Activated CD8-positive, alpha-beta T cell treated with anti-CD3 and anti-CD28 coated beads for 36 hours (primary cell): ENCODE measurements at regions not wholly inside any gene's neighbourhood (a gene's known extent, or its start where the extent isn't known, plus 50 kb on each side); places are given as distances from the start of the nearest gene placed in this dataset.

Experiments used
- ATAC-seq: fragments of 200-7000 bp; cut with Tn5 transposase; one replicate; pipeline ENCODE4 v1.10.0; 2021; ENCODE audit warnings: mild to moderate bottlenecking, moderate library complexity
- CTCF ChIA-PET: fragments of 350-600 bp; sonication (Branson Sonifier 250); formaldehyde crosslinking; loops from one replicate; lab custom pipeline; 2021; ENCODE audit warnings: antibody characterized with exemption; lab: Charles Lee
- POLR2A ChIA-PET: fragments of 350-600 bp; sonication (Branson Sonifier 250); formaldehyde crosslinking; loops from one replicate; lab custom pipeline; 2021; ENCODE audit warnings: antibody characterized with exemption; lab: Charles Lee
- DNase-seq: peaks from one replicate; pipeline ENCODE4 v3.0.0-alpha.2; 2020
- H3K27ac Mint-ChIP-seq: one replicate; pipeline ENCODE4 v1.8.0; 2021; ENCODE audit warnings: mild to moderate bottlenecking, mixed read lengths
- H3K27me3 Mint-ChIP-seq: one replicate; pipeline ENCODE4 v1.8.0; 2021; ENCODE audit warnings: mixed read lengths
- H3K36me3 Mint-ChIP-seq: one replicate; pipeline ENCODE4 v1.8.0; 2021; ENCODE audit warnings: low read depth, mixed read lengths
- H3K4me1 Mint-ChIP-seq: one replicate; pipeline ENCODE4 v1.8.0; 2021; ENCODE audit warnings: low read depth, mixed read lengths
- H3K4me3 Mint-ChIP-seq: one replicate; pipeline ENCODE4 v1.8.0; 2021; ENCODE audit warnings: mild to moderate bottlenecking, moderate library complexity, mixed read lengths
- H3K9me3 Mint-ChIP-seq: one replicate; pipeline ENCODE4 v1.8.0; 2021; ENCODE audit warnings: mixed read lengths
- intact Hi-C: fragments of 100-400 bp; cut with micrococcal nuclease; formaldehyde crosslinking; loops from one replicate; pipeline ENCODE4 v1.10.0; 2022
- TF ChIP-seq, protein P1 (sequence below): fragments of 200-600 bp; IDR thresholded peaks from one replicate; pipeline ENCODE4 v1.8.0; 2022; ENCODE audit warnings: antibody characterized with exemption, mild to moderate bottlenecking

- ChIA-PET POLR2A (no interaction called here), CTCF (no interaction called here)
- TF ChIP-seq, protein P1, sequence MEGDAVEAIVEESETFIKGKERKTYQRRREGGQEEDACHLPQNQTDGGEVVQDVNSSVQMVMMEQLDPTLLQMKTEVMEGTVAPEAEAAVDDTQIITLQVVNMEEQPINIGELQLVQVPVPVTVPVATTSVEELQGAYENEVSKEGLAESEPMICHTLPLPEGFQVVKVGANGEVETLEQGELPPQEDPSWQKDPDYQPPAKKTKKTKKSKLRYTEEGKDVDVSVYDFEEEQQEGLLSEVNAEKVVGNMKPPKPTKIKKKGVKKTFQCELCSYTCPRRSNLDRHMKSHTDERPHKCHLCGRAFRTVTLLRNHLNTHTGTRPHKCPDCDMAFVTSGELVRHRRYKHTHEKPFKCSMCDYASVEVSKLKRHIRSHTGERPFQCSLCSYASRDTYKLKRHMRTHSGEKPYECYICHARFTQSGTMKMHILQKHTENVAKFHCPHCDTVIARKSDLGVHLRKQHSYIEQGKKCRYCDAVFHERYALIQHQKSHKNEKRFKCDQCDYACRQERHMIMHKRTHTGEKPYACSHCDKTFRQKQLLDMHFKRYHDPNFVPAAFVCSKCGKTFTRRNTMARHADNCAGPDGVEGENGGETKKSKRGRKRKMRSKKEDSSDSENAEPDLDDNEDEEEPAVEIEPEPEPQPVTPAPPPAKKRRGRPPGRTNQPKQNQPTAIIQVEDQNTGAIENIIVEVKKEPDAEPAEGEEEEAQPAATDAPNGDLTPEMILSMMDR: no peak
- Mint-ChIP-seq H3K9me3 (no peaks in the 10 kb centered on the region), H3K36me3 (no peaks in the 10 kb centered on the region), H3K27ac (no peak overlapping the region), H3K4me1 (no peaks in the 10 kb centered on the region), H3K4me3 (no peak overlapping the region), H3K27me3 (peaks cover 5% of the 10 kb centered on the region)
- intact Hi-C loops: no loop called here
- no peak for DNase-seq
- ATAC-seq: no peak
These were observed 282.1 kb downstream of the ARHGAP12 start for GRCh38 chr10:31646519-31646918.

GRCh38 chr10:31645786-31646185 is 282.8 kb downstream of the ARHGAP12 start:
- TF ChIP-seq, protein P1: no peak
- H3K36me3 Mint-ChIP-seq: no peaks in the 10 kb centered on the region
- POLR2A ChIA-PET: interaction anchor here (1.2 kb wide), 1 partner anchor 16 kb away, joined by 3 read pairs; no protein-coding TSS in a partner anchor

DNA sequence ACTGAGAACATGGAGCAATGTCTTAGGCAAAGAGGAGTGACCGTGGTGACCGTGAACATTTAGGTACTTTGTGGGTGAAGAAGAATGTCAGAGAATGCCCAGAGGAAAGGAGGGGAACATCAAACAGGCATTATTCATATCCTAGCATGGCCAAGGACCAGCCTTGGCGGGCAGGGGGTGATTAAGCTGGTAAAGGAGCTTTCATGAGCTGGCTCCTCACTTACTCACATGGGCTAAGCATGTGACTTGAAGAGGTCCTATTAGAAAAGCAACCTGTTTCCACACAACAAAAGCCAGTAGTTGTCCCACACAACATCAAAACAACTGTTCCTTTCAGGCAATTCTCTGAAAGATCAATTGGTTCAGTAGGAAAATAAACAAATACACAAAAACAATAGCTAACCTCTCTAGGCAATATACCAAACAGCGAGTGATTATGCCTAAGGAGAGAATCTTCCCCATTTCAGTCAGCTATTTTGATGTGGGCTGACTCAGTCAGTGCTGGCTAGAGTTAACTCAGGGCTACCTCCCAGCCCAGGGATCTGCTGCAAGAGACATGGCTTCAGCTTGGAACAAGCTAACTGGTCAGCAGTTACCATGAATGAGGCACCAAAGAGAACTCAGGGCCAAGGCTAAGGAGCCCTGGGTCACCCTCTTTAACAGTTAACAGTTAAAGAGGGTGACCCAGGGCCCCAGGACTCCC is 283.5 kb downstream of the ARHGAP12 start:
- Mint-ChIP-seq H3K9me3 (no peaks in the 10 kb centered on the region), H3K4me1 (no peaks in the 10 kb centered on the region), H3K27me3 (peaks cover 2% of the 10 kb centered on the region), H3K4me3 (no peak overlapping the region), H3K27ac (no peak overlapping the region), H3K36me3 (no peaks in the 10 kb centered on the region)
- DNase-seq (no peak), ATAC-seq (no peak)
- TF ChIP-seq, protein P1: no peak
- POLR2A ChIA-PET: interaction anchor here (1.2 kb wide), 1 partner anchor 16 kb away, joined by 3 read pairs; no protein-coding TSS in a partner anchor
- CTCF ChIA-PET: no interaction called here
- intact Hi-C loops: no loop called here

More at GRCh38 chr10:31645786-31646185, 282.8 kb downstream of the ARHGAP12 start:
- CTCF ChIA-PET: no interaction called here
- Mint-ChIP-seq H3K27me3 (peaks cover 2% of the 10 kb centered on the region), H3K4me3 (no peak overlapping the region), H3K9me3 (no peaks in the 10 kb centered on the region), H3K4me1 (no peaks in the 10 kb centered on the region), H3K27ac (no peak overlapping the region)
- ATAC-seq: no peak
- DNase-seq: no peak
- intact Hi-C loops: no loop called here

DNA sequence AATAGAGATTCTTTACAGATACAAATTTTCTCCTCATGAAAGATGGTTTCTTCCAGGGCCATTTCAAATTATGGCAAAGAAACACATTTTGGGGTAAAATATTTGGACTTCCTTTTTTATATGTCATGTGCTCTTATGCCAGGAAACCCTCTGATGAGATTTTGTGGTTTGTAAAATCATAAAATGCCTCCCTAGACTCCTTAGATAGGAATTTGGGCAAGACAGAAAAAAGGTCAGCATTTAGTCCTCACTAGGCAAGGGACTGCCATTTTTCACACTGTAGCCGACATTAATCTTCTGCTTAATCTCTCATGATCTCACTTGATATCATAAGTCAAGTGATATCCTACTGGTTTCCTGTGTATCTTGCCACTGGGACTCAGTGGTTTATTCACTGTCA is 286.4 kb downstream of the ARHGAP12 start:
- POLR2A ChIA-PET: no interaction called here
- Mint-ChIP-seq H3K36me3 (peaks cover 2% of the 10 kb centered on the region), H3K9me3 (peaks cover 5% of the 10 kb centered on the region), H3K27ac (no peak overlapping the region), H3K4me1 (no peaks in the 10 kb centered on the region), H3K4me3 (no peak overlapping the region), H3K27me3 (peaks cover 2% of the 10 kb centered on the region)
- intact Hi-C loops: no loop called here
- TF ChIP-seq, protein P1: no peak
- ATAC-seq (no peak), DNase-seq (no peak)
- CTCF ChIA-PET: no interaction called here

- no peaks in the 10 kb centered on the region for H3K27me3 Mint-ChIP-seq
- DNase-seq (no peak), ATAC-seq (no peak)
- no peak overlapping the region for H3K4me3 Mint-ChIP-seq
- H3K36me3 Mint-ChIP-seq: peaks cover 2% of the 10 kb centered on the region
- H3K9me3 Mint-ChIP-seq: peaks cover 10% of the 10 kb centered on the region
- intact Hi-C loops: no loop called here
- CTCF ChIA-PET: no interaction called here
- H3K27ac Mint-ChIP-seq: no peak overlapping the region
- H3K4me1 Mint-ChIP-seq: peaks cover 2% of the 10 kb centered on the region
- TF ChIP-seq, protein P1: no peak
- POLR2A ChIA-PET: no interaction called here
These were observed 293.1 kb downstream of the ARHGAP12 start for GRCh38 chr10:31635415-31636065.
